DND-41 (cell line): ENCODE measurements at regions not wholly inside any gene's neighbourhood (a gene's known extent, or its start where the extent isn't known, plus 50 kb on each side); places are given as distances from the start of the nearest gene placed in this dataset.

Experiments used
- CTCF ChIP-seq: IDR thresholded peaks from 2 replicates; pipeline ENCODE4 v1.5.1; 2012; ENCODE audit warnings: borderline replicate concordance, low read length, moderate library complexity, mild to moderate bottlenecking; ENCODE audit not compliant: poor library complexity, severe bottlenecking; ENCODE audit errors: extremely low read depth
- EZH2 ChIP-seq: IDR thresholded peaks from 3 replicates; pipeline ENCODE4 v1.6.1; 2012; ENCODE audit warnings: borderline replicate concordance, low read depth, mild to moderate bottlenecking, moderate library complexity, low read length, inconsistent platforms; ENCODE audit not compliant: severe bottlenecking

DNA sequence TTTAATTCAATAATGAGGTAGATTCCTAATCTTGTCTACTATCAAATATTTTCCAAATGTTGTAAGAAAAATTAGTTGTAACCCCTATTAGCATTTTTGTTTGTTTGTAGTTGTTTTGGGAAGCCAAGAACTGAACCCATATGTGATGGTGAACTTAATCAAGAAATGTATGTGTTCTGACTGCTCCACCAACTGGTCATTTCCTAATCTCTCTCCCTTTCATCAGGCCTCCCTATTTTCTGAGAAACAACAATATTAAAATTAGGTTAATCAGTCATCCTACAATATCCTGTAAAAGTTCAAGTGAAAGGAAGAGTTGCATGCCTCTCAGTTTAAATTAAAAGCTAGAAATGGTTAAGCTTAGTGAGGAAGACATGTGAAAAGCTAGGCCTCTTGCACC lies 504.0 kb downstream of the EPHA4 start:
- TF ChIP-seq CTCF (no peak), EZH2 (no peak)
